ENCODE measurements at regions not wholly inside any gene's neighbourhood (a gene's known extent, or its start where the extent isn't known, plus 50 kb on each side); places are given as distances from the start of the nearest gene placed in this dataset.
"Not testable (repeated sequence)": the region's sequence is repeated elsewhere in the genome, so short reads cannot be mapped to it uniquely, and the experiment has no call there.

DNA sequence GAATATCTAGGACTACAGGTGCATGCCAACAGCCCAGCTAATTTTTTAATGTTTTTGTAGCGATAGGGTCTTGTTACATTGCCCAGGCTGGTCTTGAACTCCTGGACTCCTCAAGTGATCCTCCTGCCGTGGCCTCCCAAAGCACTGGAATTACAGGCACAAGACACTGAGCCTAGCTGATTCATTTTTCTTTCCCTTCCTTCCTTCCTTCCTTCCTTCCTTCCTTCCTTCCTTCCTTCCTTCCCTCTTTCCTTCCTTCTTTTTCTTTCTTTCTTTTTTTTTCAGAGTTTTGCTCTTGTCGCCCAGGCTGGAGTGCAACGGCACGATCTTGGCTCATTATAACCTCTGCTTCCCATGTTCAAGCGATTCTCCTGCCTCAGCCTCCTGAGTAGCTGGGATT lies 110.9 kb downstream of the OLIG3 start:
- TF ChIP-seq POLR2AphosphoS5, POLR2A, EP300 (IDR thresholded peaks at IDR 0.05): not testable (repeated sequence)
- TF ChIP-seq, protein P1, sequence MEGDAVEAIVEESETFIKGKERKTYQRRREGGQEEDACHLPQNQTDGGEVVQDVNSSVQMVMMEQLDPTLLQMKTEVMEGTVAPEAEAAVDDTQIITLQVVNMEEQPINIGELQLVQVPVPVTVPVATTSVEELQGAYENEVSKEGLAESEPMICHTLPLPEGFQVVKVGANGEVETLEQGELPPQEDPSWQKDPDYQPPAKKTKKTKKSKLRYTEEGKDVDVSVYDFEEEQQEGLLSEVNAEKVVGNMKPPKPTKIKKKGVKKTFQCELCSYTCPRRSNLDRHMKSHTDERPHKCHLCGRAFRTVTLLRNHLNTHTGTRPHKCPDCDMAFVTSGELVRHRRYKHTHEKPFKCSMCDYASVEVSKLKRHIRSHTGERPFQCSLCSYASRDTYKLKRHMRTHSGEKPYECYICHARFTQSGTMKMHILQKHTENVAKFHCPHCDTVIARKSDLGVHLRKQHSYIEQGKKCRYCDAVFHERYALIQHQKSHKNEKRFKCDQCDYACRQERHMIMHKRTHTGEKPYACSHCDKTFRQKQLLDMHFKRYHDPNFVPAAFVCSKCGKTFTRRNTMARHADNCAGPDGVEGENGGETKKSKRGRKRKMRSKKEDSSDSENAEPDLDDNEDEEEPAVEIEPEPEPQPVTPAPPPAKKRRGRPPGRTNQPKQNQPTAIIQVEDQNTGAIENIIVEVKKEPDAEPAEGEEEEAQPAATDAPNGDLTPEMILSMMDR (IDR thresholded peaks at IDR 0.05), result not testable (repeated sequence)
